Activated B cell treated with CpG ODN at 0.5 μM for 24 hours (primary cell): ENCODE measurements at regions not wholly inside any gene's neighbourhood (a gene's known extent, or its start where the extent isn't known, plus 50 kb on each side); places are given as distances from the start of the nearest gene placed in this dataset.
"Not testable (repeated sequence)": the region's sequence is repeated elsewhere in the genome, so short reads cannot be mapped to it uniquely, and the experiment has no call there.

Experiments
- ATAC-seq: fragments of 200-7000 bp; cut with Tn5 transposase; one replicate; pipeline ENCODE4 v1.10.0; 2021; ENCODE audit warnings: low read depth, mild to moderate bottlenecking, moderate library complexity
- CTCF ChIA-PET: fragments of 350-600 bp; sonication (Branson Sonifier 250); formaldehyde crosslinking; loops from one replicate; lab custom pipeline; 2021; ENCODE audit warnings: antibody characterized with exemption; lab: Charles Lee
- POLR2A ChIA-PET: fragments of 350-600 bp; sonication (Branson Sonifier 250); formaldehyde crosslinking; loops from one replicate; lab custom pipeline; 2021; ENCODE audit warnings: antibody characterized with exemption; lab: Charles Lee
- DNase-seq: peaks from one replicate; pipeline ENCODE4 v3.0.0; 2022
- H3K27ac Mint-ChIP-seq: one replicate; pipeline ENCODE4 v1.8.0; 2020; ENCODE audit warnings: mixed read lengths
- H3K27me3 Mint-ChIP-seq: one replicate; pipeline ENCODE4 v1.8.0; 2021; ENCODE audit warnings: mixed read lengths
- H3K36me3 Mint-ChIP-seq: one replicate; pipeline ENCODE4 v1.8.0; 2021; ENCODE audit warnings: low read depth, mixed read lengths
- H3K4me1 Mint-ChIP-seq: one replicate; pipeline ENCODE4 v1.8.0; 2021; ENCODE audit warnings: mixed read lengths
- H3K4me3 Mint-ChIP-seq: one replicate; pipeline ENCODE4 v1.8.0; 2020; ENCODE audit warnings: mild to moderate bottlenecking, mixed read lengths
- H3K9me3 Mint-ChIP-seq: one replicate; pipeline ENCODE4 v1.8.0; 2020; ENCODE audit warnings: mixed read lengths
- intact Hi-C: fragments of 100-400 bp; cut with micrococcal nuclease; formaldehyde crosslinking; loops from one replicate; pipeline ENCODE4 v1.15.1; 2024
- TF ChIP-seq, protein P1 (sequence below): fragments of 200-600 bp; IDR thresholded peaks from one replicate; pipeline ENCODE4 v1.8.0; 2022; ENCODE audit warnings: antibody characterized with exemption, mild to moderate bottlenecking

DNA sequence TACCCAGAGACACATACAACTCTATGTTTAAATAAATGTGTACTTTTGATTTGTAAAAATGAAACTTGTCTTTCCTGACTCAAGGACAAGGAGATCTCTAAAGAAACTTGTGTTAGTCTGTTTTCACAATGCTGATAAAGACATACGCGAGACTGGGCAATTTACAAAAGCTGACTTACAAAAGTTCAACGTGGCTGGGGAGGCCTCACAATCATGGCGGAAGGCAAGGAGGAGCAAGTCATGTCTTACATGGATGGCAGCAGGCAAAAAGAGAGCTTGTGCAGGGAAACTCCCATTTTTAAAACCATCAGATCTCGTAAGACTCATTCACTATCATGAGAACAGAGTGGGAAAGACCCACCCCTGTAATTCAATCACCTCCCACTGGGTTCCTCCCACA lies 52.2 kb upstream of the PAPSS1 start:
- intact Hi-C loops, H3K4me1 Mint-ChIP-seq, CTCF ChIA-PET: not testable (repeated sequence)

DNA sequence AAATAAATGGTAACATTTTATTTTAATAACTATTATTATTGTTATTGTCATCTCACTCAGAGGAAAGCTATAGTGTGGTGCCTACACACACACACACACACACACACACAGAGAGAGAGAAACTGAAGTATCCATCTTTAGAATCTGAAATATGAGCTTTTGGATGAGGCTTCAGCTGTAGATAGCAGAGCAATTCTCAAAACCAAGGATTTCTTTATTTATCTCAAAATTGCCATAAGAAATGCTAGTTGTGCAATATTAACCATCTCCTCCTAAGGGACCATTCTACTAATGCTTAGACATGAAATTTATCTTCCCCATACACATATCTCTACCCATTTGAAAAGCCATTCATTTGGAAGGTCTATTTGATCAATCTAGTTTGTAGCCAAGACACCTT lies 50.1 kb upstream of the SGMS2 start:
- POLR2A ChIA-PET, result interaction anchor here (0.6 kb wide), 1 partner anchor 442 kb away, joined by 3 read pairs; no protein-coding TSS in a partner anchor
- ATAC-seq, result no peak

More for the DNA sequence above, 52.2 kb upstream of the PAPSS1 start:
- H3K36me3 Mint-ChIP-seq, H3K27ac Mint-ChIP-seq, POLR2A ChIA-PET, DNase-seq, ATAC-seq, H3K27me3 Mint-ChIP-seq, H3K4me3 Mint-ChIP-seq: not testable (repeated sequence)
- peaks cover 10% of the 10 kb centered on the region for H3K9me3 Mint-ChIP-seq

More for the DNA sequence above, 50.1 kb upstream of the SGMS2 start:
- TF ChIP-seq, protein P1, sequence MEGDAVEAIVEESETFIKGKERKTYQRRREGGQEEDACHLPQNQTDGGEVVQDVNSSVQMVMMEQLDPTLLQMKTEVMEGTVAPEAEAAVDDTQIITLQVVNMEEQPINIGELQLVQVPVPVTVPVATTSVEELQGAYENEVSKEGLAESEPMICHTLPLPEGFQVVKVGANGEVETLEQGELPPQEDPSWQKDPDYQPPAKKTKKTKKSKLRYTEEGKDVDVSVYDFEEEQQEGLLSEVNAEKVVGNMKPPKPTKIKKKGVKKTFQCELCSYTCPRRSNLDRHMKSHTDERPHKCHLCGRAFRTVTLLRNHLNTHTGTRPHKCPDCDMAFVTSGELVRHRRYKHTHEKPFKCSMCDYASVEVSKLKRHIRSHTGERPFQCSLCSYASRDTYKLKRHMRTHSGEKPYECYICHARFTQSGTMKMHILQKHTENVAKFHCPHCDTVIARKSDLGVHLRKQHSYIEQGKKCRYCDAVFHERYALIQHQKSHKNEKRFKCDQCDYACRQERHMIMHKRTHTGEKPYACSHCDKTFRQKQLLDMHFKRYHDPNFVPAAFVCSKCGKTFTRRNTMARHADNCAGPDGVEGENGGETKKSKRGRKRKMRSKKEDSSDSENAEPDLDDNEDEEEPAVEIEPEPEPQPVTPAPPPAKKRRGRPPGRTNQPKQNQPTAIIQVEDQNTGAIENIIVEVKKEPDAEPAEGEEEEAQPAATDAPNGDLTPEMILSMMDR, result no peak
- no peak for DNase-seq
- H3K27me3 Mint-ChIP-seq, result peaks cover 7% of the 10 kb centered on the region
- peaks cover 15% of the 10 kb centered on the region for H3K9me3 Mint-ChIP-seq
- no peak overlapping the region for H3K27ac Mint-ChIP-seq
- CTCF ChIA-PET, result no interaction called here
- no peaks in the 10 kb centered on the region for H3K36me3 Mint-ChIP-seq
- no peak overlapping the region for H3K4me3 Mint-ChIP-seq
- intact Hi-C loops, result no loop called here
- no peaks in the 10 kb centered on the region for H3K4me1 Mint-ChIP-seq
